Thymus (tissue), 11 donors: ENCODE measurements at regions not wholly inside any gene's neighbourhood (a gene's known extent, or its start where the extent isn't known, plus 50 kb on each side); places are given as distances from the start of the nearest gene placed in this dataset.

Source experiments
- DNase-seq, 9 donors: peaks; one replicate each; pipeline ENCODE4 v3.0.0-alpha.2; 2013; ENCODE audit warnings: low spot score in 9 of 9, low read depth in 6 of 9, missing footprints in 1 of 9
- H3K27ac ChIP-seq, 2 donors: one replicate each; pipeline ENCODE4 v1.5.1; 2013; ENCODE audit warnings: control low read depth in 1 of 2, low read depth in 1 of 2, low read length in 1 of 2, mild to moderate bottlenecking in 1 of 2, moderate library complexity in 1 of 2
- H3K27me3 ChIP-seq, 2 donors: one replicate each; pipeline ENCODE4 v1.5.1; 2013; ENCODE audit warnings: low read length in 1 of 2; ENCODE audit not compliant: control insufficient read depth in 2 of 2, insufficient read depth in 1 of 2
- H3K36me3 ChIP-seq, 2 donors: one replicate each; pipeline ENCODE4 v1.5.1; 2013; ENCODE audit warnings: low read length in 1 of 2, mild to moderate bottlenecking in 1 of 2, moderate library complexity in 1 of 2; ENCODE audit not compliant: control insufficient read depth in 2 of 2, insufficient read depth in 2 of 2
- H3K4me1 ChIP-seq, 2 donors: one replicate each; pipeline ENCODE4 v1.5.1; 2013; ENCODE audit warnings: low read length in 2 of 2; ENCODE audit not compliant: control insufficient read depth in 2 of 2, insufficient read depth in 2 of 2
- H3K4me3 ChIP-seq, 2 donors: one replicate each; pipeline ENCODE4 v1.5.1; 2013; ENCODE audit warnings: low read length in 2 of 2, control low read depth in 1 of 2, mild to moderate bottlenecking in 1 of 2
- H3K9me3 ChIP-seq, 2 donors: one replicate each; pipeline ENCODE4 v1.5.1; 2013; ENCODE audit warnings: low read length in 1 of 2, mild to moderate bottlenecking in 1 of 2; ENCODE audit not compliant: control insufficient read depth in 2 of 2, insufficient read depth in 1 of 2
- WGBS: extraction: QIAGEN DNeasy Blood & Tissue Kit; methylation state at CpG from one replicate; pipeline ENCODE4 v1.1.7; 2013; 5-methylcytosine and 5-hydroxymethylcytosine counted together
- donor health status: healthy.

DNA sequence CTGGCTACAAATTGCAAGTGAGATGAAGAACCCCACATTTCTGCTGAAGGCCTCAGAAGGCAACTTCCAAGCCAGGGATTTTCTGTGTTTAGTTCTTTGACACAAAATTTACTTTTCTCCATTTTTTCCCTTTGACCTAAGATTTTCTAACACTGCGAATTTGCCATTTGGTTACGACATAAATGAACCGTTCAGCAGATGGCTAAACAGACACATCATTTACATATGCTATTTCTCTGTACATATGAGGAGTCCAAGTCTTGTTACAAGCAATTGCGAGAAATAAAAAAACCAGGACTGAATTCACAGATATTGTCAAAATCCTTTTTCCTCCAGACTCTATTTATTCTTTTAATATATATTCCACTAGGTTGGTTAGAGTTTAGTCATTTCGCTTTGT is 978.6 kb downstream of the NLGN4X start:
- no peaks in the 10 kb centered on the region for H3K36me3 ChIP-seq
- H3K27ac ChIP-seq, result no peak overlapping the region
- no peak for DNase-seq
- no peaks in the 10 kb centered on the region for H3K27me3 ChIP-seq
- H3K4me1 ChIP-seq, result no peaks in the 10 kb centered on the region
- no peak overlapping the region for H3K4me3 ChIP-seq
- no peaks in the 10 kb centered on the region for H3K9me3 ChIP-seq
- WGBS, result 92% methylated on average over 5 of the region's 5 CpGs

DNA sequence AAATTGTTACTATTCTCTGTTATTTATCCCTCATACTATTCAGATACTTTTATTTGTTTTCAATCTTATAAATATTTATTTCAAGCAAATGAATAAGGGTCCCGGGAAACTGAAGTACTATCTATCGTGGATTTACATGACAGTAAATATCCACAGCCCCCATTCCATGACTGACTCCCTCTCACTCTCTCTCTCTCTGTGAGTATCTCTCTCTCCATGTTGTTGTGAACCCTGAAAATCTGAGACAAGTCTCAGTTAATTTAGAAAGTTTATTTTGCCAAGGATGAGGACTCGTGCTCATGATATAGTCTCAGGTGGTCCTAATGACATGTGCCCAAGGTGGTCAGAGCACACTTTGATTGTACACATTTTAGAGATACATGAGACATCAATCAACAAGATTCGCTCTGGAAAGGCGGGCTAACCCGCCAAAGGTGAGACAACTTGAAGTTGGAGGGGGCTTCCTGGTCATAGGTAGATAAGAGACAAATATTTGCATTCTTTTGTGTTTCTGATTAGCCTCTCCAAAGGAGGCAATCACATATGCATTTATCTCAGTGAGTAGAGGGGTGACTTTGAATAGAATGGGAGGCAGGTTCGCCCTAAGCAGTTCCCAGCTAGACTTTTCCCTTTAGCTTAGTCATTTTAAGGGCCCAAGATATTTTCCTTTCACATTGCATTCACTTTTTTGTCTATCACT is 986.4 kb downstream of the NLGN4X start:
- no peaks in the 10 kb centered on the region for H3K27me3 ChIP-seq
- H3K4me1 ChIP-seq, result no peaks in the 10 kb centered on the region
- 63% methylated on average over 7 of the region's 7 CpGs for WGBS
- no peak overlapping the region for H3K4me3 ChIP-seq
- H3K36me3 ChIP-seq, result no peaks in the 10 kb centered on the region
- H3K9me3 ChIP-seq, result no peaks in the 10 kb centered on the region
- DNase-seq, result no peak
- no peak overlapping the region for H3K27ac ChIP-seq

DNA sequence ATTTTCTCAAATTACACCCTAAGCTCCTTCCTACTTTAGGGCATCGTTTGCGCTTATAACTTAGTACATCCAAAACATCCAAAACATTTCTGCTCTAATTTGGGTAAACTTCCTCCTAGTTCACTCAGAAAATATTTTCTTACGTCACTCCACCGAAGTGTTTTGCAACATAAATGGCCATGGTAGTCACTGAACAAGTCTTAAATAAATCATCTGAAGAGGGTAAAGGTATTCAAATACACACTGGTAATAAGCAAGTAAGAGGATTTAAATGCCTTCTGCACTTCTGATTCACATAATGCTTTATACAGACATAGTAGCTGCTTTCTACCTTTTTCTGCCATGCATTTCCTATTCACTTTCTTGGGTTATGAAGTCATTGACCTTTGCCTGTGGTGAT is 991.9 kb downstream of the NLGN4X start:
- Histone ChIP-seq H3K27me3 (no peaks in the 10 kb centered on the region), H3K4me3 (no peak overlapping the region), H3K9me3 (no peaks in the 10 kb centered on the region), H3K4me1 (no peaks in the 10 kb centered on the region), H3K27ac (no peak overlapping the region), H3K36me3 (no peaks in the 10 kb centered on the region)
- 95% methylated on average over 4 of the region's 4 CpGs for WGBS
- no peak for DNase-seq

DNA sequence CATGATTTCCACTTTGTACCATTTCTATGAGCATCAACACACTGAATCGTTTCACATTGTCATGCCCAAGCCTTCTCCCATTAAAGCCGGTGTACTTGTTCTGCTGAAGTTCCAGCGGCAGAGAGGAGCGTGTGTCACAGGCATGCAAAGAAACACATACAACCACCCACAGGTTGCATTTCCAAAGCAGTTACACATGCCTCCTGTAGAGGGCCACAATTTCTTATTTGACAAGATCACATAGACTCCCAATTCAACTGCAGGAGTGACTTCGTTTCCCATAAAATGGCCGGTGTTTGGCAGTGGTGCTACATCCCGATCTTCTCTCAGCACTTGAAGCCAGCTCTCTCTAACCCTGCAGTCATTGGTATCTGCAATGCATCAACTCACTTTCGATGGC is 992.6 kb downstream of the NLGN4X start:
- no peak for DNase-seq
- WGBS, result 94% methylated on average over 8 of the region's 8 CpGs
- Histone ChIP-seq H3K9me3 (no peaks in the 10 kb centered on the region), H3K27me3 (no peaks in the 10 kb centered on the region), H3K4me3 (no peak overlapping the region), H3K36me3 (no peaks in the 10 kb centered on the region), H3K4me1 (no peaks in the 10 kb centered on the region), H3K27ac (no peak overlapping the region)

DNA sequence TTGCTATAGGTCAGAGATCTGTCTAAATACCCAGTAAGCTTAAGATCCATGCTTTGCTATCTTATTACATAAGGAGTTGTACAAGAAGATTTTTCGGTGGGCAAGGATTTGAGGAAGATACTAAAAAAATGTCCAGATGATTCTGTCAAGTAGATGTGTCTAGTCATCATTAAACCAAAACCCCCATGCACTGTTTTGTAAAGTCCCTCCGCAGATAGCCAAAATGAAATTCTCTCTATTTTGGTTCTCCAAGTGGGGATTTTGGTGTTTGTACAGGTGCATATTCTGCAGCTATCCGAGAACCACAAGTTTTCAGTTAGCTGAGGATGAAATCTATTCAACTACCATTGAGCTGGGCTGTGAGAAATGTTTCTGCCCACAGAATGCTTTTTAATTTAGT is 994.8 kb downstream of the NLGN4X start:
- Histone ChIP-seq H3K27ac (no peak overlapping the region), H3K9me3 (no peaks in the 10 kb centered on the region), H3K27me3 (no peaks in the 10 kb centered on the region), H3K36me3 (no peaks in the 10 kb centered on the region), H3K4me1 (no peaks in the 10 kb centered on the region), H3K4me3 (no peak overlapping the region)
- 97% methylated on average over 3 of the region's 3 CpGs for WGBS
- DNase-seq, result no peak

DNA sequence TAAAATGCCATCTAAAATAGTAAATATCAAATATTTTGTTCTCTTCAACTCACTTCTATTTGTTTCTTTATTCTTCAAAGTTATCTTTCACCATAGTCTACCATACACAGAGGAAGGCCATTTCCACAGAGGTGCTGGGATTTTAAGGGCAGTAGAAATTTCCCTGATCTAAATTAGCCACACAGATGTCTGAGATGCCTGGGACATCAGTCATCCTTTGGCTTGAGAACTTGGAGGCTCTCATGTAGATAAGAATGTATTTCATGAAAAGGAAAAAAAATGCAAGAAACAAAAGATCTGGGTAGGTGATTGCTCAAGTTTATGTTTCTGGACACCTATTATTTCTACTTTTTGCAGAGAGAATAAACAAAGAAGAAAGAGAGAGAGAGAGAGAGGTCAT is 1008.2 kb downstream of the NLGN4X start:
- Histone ChIP-seq H3K27me3 (no peaks in the 10 kb centered on the region), H3K4me3 (no peak overlapping the region), H3K4me1 (no peaks in the 10 kb centered on the region), H3K27ac (no peak overlapping the region), H3K9me3 (no peaks in the 10 kb centered on the region), H3K36me3 (no peaks in the 10 kb centered on the region)
- no peak for DNase-seq

DNA sequence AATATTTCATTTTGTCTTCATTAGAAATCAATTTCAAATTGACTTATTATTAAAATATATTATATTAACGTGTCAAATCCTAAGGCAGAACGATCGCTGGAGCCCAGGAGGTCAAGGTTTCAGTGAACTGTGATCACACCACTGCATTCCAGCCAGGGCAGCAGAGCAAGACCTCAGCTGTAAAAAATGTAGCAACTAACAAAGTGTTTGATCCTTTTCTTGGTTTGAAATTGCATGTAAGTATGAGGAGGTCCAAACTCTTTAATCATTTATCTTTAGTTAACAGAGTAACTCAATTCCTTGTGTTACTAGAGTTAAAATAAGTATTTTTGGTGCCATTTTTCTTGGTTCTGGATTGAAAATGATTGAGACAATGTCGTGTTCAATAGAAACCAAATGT is 1033.9 kb downstream of the NLGN4X start:
- H3K4me3 ChIP-seq, result no peak overlapping the region
- no peaks in the 10 kb centered on the region for H3K9me3 ChIP-seq
- H3K27me3 ChIP-seq, result no peaks in the 10 kb centered on the region
- no peaks in the 10 kb centered on the region for H3K36me3 ChIP-seq
- no peak for DNase-seq
- WGBS, result 85% methylated on average over 4 of the region's 4 CpGs
- H3K27ac ChIP-seq, result no peak overlapping the region
- H3K4me1 ChIP-seq, result no peaks in the 10 kb centered on the region

DNA sequence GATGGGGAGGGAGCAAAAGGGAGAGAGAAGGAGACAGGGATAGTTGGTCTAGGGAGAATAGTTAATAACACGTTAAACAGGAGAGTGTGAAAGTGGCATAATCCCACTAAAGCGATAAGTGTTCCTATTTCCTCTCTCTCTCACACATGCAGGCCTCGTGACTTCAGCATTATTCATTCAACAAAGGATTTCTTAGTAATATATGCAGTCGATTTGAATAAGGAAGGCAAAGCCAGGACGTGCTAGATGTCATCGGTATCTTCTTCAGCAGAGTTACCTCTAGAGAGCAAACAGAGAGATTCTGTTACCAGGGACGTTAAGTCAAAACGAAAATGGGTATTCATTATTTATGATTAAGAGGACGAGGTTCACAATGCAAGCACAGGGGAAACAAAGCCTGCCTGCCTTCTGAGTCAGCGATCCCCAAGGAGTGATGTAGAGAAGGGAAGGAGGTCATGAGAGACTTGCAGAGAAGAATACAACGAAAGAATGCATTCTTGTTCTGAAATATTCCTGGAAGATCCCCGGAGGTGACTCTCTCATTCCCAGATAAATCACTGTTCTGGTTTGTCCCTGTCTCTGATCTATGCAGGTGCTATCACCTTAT is 1048.4 kb downstream of the NLGN4X start:
- WGBS, result 74% methylated on average over 12 of the region's 12 CpGs
- no peak for DNase-seq
- H3K27ac ChIP-seq, result no peak overlapping the region
- no peaks in the 10 kb centered on the region for H3K36me3 ChIP-seq
- no peaks in the 10 kb centered on the region for H3K27me3 ChIP-seq
- no peaks in the 10 kb centered on the region for H3K4me1 ChIP-seq
- H3K4me3 ChIP-seq, result no peak overlapping the region
- peaks cover 0 to 2% of the 10 kb centered on the region in 2 donors for H3K9me3 ChIP-seq

DNA sequence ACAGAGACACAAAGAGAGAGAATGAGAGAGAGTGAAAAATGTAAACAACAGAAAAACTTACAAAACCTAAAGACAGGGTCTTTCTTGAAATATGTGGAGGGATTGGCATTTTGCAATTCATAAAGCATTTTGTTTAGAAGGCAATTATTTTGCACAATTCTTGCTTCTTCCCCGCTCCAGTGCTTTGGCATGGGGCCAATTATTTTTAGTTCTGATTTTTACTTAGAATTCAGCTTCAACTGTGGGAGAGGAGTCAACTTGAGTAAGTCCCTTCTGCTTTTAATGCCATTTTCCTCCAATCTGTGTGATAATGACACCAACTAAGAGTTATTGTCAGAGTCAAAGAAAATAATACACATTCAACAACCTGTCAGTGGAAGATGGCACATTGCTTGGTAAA is 1051.9 kb downstream of the NLGN4X start:
- 80% methylated on average over 1 of the region's 1 CpG for WGBS
- H3K27me3 ChIP-seq, result no peaks in the 10 kb centered on the region
- no peak overlapping the region for H3K4me3 ChIP-seq
- no peaks in the 10 kb centered on the region for H3K4me1 ChIP-seq
- no peaks in the 10 kb centered on the region for H3K9me3 ChIP-seq
- no peaks in the 10 kb centered on the region for H3K36me3 ChIP-seq
- no peak overlapping the region for H3K27ac ChIP-seq
- no peak for DNase-seq
